HG02588 (cell line): ENCODE measurements at regions not wholly inside any gene's neighbourhood (a gene's known extent, or its start where the extent isn't known, plus 50 kb on each side); places are given as distances from the start of the nearest gene placed in this dataset.

Source experiments
- ATAC-seq: cut with Tn5 transposase; IDR thresholded peaks from one replicate; pipeline ENCODE4 v1.9.1; 2021; ENCODE audit warnings: mild to moderate bottlenecking, moderate library complexity; ENCODE audit not compliant: unreplicated experiment

- ATAC-seq = no peak
Observed at GRCh38 chr1:220979371-220979770, 100.1 kb downstream of the HLX start.

- no peak for ATAC-seq
Observed at GRCh38 chr1:220982686-220983085, 103.4 kb downstream of the HLX start.

- no peak for ATAC-seq
Observed at GRCh38 chr1:220983877-220984635, 104.8 kb downstream of the HLX start.

GRCh38 chr1:220990427-220991339 is 111.4 kb downstream of the HLX start:
- no peak for ATAC-seq

GRCh38 chr1:220991506-220991905 is 112.3 kb downstream of the HLX start:
- ATAC-seq = no peak

- no peak for ATAC-seq
Observed at GRCh38 chr1:220991959-220992704, 112.9 kb downstream of the HLX start.

GRCh38 chr1:220992705-220993052 is 113.4 kb downstream of the HLX start:
- no peak for ATAC-seq

- ATAC-seq = no peak
Observed at GRCh38 chr1:220994671-220995070, 115.4 kb downstream of the HLX start.

- no peak for ATAC-seq
Observed at GRCh38 chr1:220997791-220998190, 118.5 kb downstream of the HLX start.

- no peak for ATAC-seq
Observed at GRCh38 chr1:220999872-221000863, 120.9 kb downstream of the HLX start.

GRCh38 chr1:221001167-221001566 is 121.9 kb downstream of the HLX start:
- no peak for ATAC-seq

GRCh38 chr1:221002601-221003000 is 123.4 kb downstream of the HLX start:
- no peak for ATAC-seq

- ATAC-seq = no peak
Observed at GRCh38 chr1:221011145-221011544, 131.9 kb downstream of the HLX start.

- no peak for ATAC-seq
Observed at GRCh38 chr1:221012120-221012519, 132.9 kb downstream of the HLX start.

- no peak for ATAC-seq
Observed at GRCh38 chr1:221013691-221014660, 134.7 kb downstream of the HLX start.

GRCh38 chr1:221015159-221015790 is 136.0 kb downstream of the HLX start:
- no peak for ATAC-seq

- no peak for ATAC-seq
Observed at GRCh38 chr1:221016751-221017150, 137.5 kb downstream of the HLX start.

- no peak for ATAC-seq
Observed at GRCh38 chr1:221018414-221018813, 139.2 kb downstream of the HLX start.

- no peak for ATAC-seq
Observed at GRCh38 chr1:221022331-221022730, 143.1 kb downstream of the HLX start.
